Fibroblast of the aortic adventitia (primary cell): ENCODE measurements at regions not wholly inside any gene's neighbourhood (a gene's known extent, or its start where the extent isn't known, plus 50 kb on each side); places are given as distances from the start of the nearest gene placed in this dataset.

Source experiments
- DNase-seq: peaks from one replicate; pipeline ENCODE4 v3.0.0-alpha.2; 2010; ENCODE audit warnings: low read depth
- H3K4me3 ChIP-seq: 2 replicates; pipeline ENCODE4 v1.5.1; 2011; ENCODE audit warnings: low read depth, mild to moderate bottlenecking, control low read depth, low read length, moderate library complexity
- TF ChIP-seq, protein P1 (sequence below): IDR thresholded peaks from 2 replicates; pipeline ENCODE4 v1.5.1; 2011; ENCODE audit warnings: mild to moderate bottlenecking, low read length, control low read depth, inconsistent platforms; ENCODE audit not compliant: insufficient read depth

DNA sequence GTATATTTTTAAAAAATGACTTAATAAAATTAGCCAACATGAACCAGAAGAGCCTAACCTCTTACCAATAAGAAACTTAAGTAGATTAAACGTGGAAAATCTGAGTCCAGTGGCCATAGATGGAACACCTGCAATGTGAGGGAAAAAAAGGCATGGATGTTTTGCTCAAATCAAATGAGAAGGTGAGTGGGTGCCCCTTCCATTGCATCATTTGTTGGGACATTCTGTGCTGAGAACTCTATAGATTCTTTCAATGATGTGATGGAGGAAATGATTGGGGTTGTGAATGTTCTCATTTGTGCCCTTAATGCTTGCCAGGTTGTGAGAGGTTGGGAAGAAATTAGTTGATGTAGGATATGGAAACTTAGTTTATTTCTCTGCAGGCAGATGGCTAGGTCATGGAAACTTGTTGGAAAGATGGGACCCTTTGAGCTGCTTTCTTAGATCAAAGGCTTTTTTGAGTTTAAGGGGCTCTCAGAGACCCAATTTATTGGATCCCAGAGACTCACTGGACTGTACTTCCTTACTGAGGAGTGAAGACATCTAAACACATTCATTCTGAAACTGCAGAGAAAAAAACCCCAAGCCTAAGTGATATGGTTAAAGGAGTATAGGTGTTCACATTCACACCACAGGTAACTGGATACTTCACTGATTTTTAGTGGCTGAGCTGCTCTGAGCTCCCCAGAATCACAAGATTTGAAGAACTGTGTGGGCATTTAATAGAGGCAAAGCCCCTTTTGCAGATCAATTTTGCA is 95.9 kb downstream of the DACT1 start:
- TF ChIP-seq, protein P1, sequence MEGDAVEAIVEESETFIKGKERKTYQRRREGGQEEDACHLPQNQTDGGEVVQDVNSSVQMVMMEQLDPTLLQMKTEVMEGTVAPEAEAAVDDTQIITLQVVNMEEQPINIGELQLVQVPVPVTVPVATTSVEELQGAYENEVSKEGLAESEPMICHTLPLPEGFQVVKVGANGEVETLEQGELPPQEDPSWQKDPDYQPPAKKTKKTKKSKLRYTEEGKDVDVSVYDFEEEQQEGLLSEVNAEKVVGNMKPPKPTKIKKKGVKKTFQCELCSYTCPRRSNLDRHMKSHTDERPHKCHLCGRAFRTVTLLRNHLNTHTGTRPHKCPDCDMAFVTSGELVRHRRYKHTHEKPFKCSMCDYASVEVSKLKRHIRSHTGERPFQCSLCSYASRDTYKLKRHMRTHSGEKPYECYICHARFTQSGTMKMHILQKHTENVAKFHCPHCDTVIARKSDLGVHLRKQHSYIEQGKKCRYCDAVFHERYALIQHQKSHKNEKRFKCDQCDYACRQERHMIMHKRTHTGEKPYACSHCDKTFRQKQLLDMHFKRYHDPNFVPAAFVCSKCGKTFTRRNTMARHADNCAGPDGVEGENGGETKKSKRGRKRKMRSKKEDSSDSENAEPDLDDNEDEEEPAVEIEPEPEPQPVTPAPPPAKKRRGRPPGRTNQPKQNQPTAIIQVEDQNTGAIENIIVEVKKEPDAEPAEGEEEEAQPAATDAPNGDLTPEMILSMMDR: no peak
- no peak for DNase-seq
- H3K4me3 ChIP-seq: no peak overlapping the region

DNA sequence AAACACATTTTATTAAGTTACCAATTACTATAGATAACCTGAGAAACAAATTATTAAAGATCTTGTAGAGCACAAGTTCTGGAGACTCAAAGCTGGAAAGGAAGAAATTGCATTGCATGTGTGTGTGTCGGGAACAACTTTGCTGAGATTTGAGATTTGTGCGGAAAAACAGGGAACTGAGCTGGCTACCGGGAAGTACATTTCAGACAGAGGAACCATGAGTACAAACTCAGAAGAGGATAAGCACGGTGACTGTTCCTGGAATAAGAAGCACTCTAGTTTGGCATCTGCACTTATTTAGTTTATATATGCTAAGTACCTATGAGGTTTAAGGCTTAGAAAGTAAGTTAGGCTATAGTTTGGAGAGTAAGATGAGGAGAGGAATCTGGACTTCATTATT is 97.8 kb downstream of the DACT1 start:
- no peak overlapping the region for H3K4me3 ChIP-seq
- TF ChIP-seq, protein P1: no peak
- no peak for DNase-seq

DNA sequence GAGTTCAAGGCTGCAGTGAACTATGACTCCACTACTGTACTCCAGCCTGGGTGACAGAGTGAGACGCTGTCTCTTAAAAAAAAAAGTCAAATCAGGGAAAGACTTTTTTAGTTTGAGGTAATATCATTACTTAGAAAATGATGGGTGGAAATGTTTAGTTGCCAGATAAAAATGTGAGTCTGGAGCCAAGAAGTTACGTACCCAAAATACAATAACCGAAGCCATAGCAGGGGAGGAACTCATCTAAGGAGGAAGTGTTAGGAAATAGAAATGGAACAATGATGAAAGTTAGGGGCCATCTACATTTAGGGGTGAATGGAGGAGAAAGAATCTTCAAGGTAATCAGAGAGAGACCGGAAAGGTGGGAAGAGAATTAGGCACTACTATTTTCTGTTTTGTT is 98.8 kb downstream of the DACT1 start:
- peak; percentile 79 for DNase-seq
- TF ChIP-seq, protein P1: no peak
- H3K4me3 ChIP-seq: no peak overlapping the region

DNA sequence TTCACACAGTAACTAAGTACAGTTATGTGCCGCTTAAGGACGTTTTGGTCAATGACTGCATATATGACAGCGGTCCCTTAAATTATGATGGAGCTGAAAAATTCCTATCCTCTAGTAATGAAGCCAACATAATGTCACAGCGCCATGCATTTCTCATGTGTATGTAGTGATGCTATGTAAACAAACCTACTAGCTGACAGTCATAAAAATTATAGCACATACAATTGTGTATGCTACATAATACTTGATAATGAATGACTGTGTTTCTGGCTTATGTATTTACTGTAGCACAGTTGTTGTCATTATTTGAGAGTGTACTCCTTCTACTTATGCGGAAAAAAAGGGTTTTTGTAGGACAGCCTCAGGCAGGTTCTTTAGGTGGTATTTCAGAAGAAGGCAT is 99.7 kb downstream of the DACT1 start:
- TF ChIP-seq, protein P1: no peak
- no peak for DNase-seq
- H3K4me3 ChIP-seq: no peak overlapping the region

DNA sequence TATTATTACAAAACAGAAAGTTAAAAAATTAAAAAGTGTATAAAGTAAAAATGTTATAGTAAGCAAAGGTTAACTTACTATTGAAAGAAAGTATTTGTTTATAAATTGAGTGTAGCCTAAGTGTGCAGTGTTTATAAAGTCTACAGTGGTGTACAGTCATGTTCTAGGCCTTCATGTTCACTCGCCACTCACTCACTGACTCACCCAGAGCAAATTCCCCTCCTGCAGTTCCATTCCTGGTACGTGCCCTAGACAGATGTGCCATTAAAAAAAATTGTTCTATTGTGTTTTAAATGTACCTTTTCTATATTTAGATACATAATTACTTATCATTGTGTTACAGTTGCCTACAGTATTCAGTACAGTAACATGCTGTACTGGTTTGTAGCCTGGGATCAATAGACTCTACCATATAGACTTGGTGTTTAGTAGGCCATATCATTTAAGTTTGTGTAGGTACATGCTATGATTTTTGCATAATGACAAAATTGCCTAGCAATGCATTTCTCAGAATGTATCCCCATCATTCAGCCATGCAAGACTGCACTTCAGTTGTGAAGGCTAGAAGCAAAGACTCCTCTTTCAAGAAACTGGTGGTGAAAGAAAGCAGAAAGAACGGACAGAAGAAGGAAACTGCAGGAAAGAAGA is 100.6 kb downstream of the DACT1 start:
- DNase-seq: peak; percentile 83
- TF ChIP-seq, protein P1: no peak
- H3K4me3 ChIP-seq: no peak overlapping the region

DNA sequence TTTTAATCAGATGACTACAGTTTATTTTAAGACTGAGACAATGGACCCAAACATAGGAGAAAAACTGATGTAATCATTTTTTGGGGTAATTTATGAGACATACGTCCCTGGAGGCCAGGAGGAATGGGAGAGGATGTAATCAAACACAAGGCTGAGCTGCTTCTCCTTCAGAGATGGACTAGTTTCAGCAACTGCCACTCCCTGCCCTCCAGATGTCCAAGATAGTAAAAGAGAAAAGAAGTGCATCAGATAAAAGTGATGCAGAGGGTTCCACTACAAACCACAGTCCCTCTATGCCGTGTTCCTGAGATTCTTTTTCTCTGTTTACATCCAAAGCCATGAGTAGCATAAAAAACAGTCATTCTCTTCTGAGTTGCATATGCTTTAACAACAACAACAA is 101.1 kb downstream of the DACT1 start:
- DNase-seq: peak; percentile 34
- TF ChIP-seq, protein P1: no peak
- H3K4me3 ChIP-seq: no peak overlapping the region
